ENCODE measurements at regions not wholly inside any gene's neighbourhood (a gene's known extent, or its start where the extent isn't known, plus 50 kb on each side); places are given as distances from the start of the nearest gene placed in this dataset.
"Not testable (repeated sequence)": the region's sequence is repeated elsewhere in the genome, so short reads cannot be mapped to it uniquely, and the experiment has no call there.

GRCh38 chr5:2001300-2001699 is 118.6 kb upstream of the IRX4 start:
- intact Hi-C loops (cut with micrococcal nuclease): no loop called here
- peaks cover 10% of the 10 kb centered on the region for H3K9me3 Mint-ChIP-seq
- H3K27me3 Mint-ChIP-seq: no peaks in the 10 kb centered on the region
- H3K4me1 Mint-ChIP-seq: no peaks in the 10 kb centered on the region
- DNase-seq: no peak
- H3K4me3 Mint-ChIP-seq: no peak overlapping the region
- no peaks in the 10 kb centered on the region for H3K36me3 Mint-ChIP-seq (ENCODE audit: low read depth)
- no peak overlapping the region for H3K27ac Mint-ChIP-seq

- no peaks in the 10 kb centered on the region for H3K4me1 Mint-ChIP-seq
- no peak overlapping the region for H3K4me3 Mint-ChIP-seq
- peaks cover 10% of the 10 kb centered on the region for H3K9me3 Mint-ChIP-seq
Observed at GRCh38 chr5:2000591-2000990, 117.9 kb upstream of the IRX4 start.

GRCh38 chr5:1999794-2000193 is 117.1 kb upstream of the IRX4 start:
- Mint-ChIP-seq H3K36me3 (ENCODE audit: low read depth) (no peaks in the 10 kb centered on the region), H3K27me3 (no peaks in the 10 kb centered on the region), H3K4me3 (no peak overlapping the region), H3K9me3 (peaks cover 10% of the 10 kb centered on the region), H3K4me1 (no peaks in the 10 kb centered on the region), H3K27ac (no peak overlapping the region)
- DNase-seq: no peak
- intact Hi-C loops (cut with micrococcal nuclease): no loop called here

More at GRCh38 chr5:2000591-2000990, 117.9 kb upstream of the IRX4 start:
- H3K27ac Mint-ChIP-seq: no peak overlapping the region
- no peak for DNase-seq
- no peaks in the 10 kb centered on the region for H3K27me3 Mint-ChIP-seq
- no peaks in the 10 kb centered on the region for H3K36me3 Mint-ChIP-seq (ENCODE audit: low read depth)
- intact Hi-C loops (cut with micrococcal nuclease): no loop called here

GRCh38 chr5:1998716-1999317 is 116.1 kb upstream of the IRX4 start:
- DNase-seq: no peak
- no peak overlapping the region for H3K4me3 Mint-ChIP-seq
- H3K27ac Mint-ChIP-seq: no peak overlapping the region
- intact Hi-C loops (cut with micrococcal nuclease): no loop called here
- no peaks in the 10 kb centered on the region for H3K4me1 Mint-ChIP-seq
- H3K9me3 Mint-ChIP-seq: peaks cover 10% of the 10 kb centered on the region
- no peaks in the 10 kb centered on the region for H3K27me3 Mint-ChIP-seq
- no peaks in the 10 kb centered on the region for H3K36me3 Mint-ChIP-seq (ENCODE audit: low read depth)

GRCh38 chr5:1998348-1998669 is 115.6 kb upstream of the IRX4 start:
- Mint-ChIP-seq H3K9me3 (peaks cover 10% of the 10 kb centered on the region), H3K36me3 (ENCODE audit: low read depth) (no peaks in the 10 kb centered on the region), H3K27ac (no peak overlapping the region), H3K4me1 (no peaks in the 10 kb centered on the region), H3K27me3 (no peaks in the 10 kb centered on the region), H3K4me3 (no peak overlapping the region)
- DNase-seq: no peak
- intact Hi-C loops (cut with micrococcal nuclease): no loop called here

GRCh38 chr5:1997640-1998347 is 115.1 kb upstream of the IRX4 start:
- H3K9me3 Mint-ChIP-seq: peaks cover 10% of the 10 kb centered on the region
- intact Hi-C loops (cut with micrococcal nuclease): no loop called here
- no peak for DNase-seq
- H3K27ac Mint-ChIP-seq: no peak overlapping the region
- H3K36me3 Mint-ChIP-seq (ENCODE audit: low read depth): no peaks in the 10 kb centered on the region
- H3K27me3 Mint-ChIP-seq: no peaks in the 10 kb centered on the region
- no peaks in the 10 kb centered on the region for H3K4me1 Mint-ChIP-seq
- H3K4me3 Mint-ChIP-seq: no peak overlapping the region

GRCh38 chr5:1995491-1995890 is 112.8 kb upstream of the IRX4 start:
- H3K36me3 Mint-ChIP-seq (ENCODE audit: low read depth): no peaks in the 10 kb centered on the region
- peaks cover 10% of the 10 kb centered on the region for H3K9me3 Mint-ChIP-seq
- H3K4me3 Mint-ChIP-seq: no peak overlapping the region
- H3K4me1 Mint-ChIP-seq: no peaks in the 10 kb centered on the region
- H3K27me3 Mint-ChIP-seq: no peaks in the 10 kb centered on the region
- intact Hi-C loops (cut with micrococcal nuclease): no loop called here
- DNase-seq: no peak
- H3K27ac Mint-ChIP-seq: no peak overlapping the region

GRCh38 chr5:1987471-1987870 is 104.7 kb upstream of the IRX4 start:
- Mint-ChIP-seq H3K36me3 (ENCODE audit: low read depth) (no peaks in the 10 kb centered on the region), H3K27ac (no peak overlapping the region), H3K27me3 (no peaks in the 10 kb centered on the region), H3K4me3 (no peak overlapping the region), H3K9me3 (peaks cover 6% of the 10 kb centered on the region), H3K4me1 (no peaks in the 10 kb centered on the region)
- DNase-seq: no peak
- intact Hi-C loops (cut with micrococcal nuclease): no loop called here

- intact Hi-C loops (cut with micrococcal nuclease): no loop called here
- no peak overlapping the region for H3K27ac Mint-ChIP-seq
- no peak overlapping the region for H3K4me3 Mint-ChIP-seq
- no peaks in the 10 kb centered on the region for H3K36me3 Mint-ChIP-seq (ENCODE audit: low read depth)
- DNase-seq: no peak
- H3K27me3 Mint-ChIP-seq: no peaks in the 10 kb centered on the region
- no peaks in the 10 kb centered on the region for H3K4me1 Mint-ChIP-seq
- peaks cover 6% of the 10 kb centered on the region for H3K9me3 Mint-ChIP-seq
Observed at GRCh38 chr5:1985781-1986180, 103.1 kb upstream of the IRX4 start.

GRCh38 chr5:1983919-1984695 is 101.4 kb upstream of the IRX4 start:
- Mint-ChIP-seq H3K27ac (no peak overlapping the region), H3K9me3 (no peaks in the 10 kb centered on the region), H3K27me3 (no peaks in the 10 kb centered on the region), H3K36me3 (ENCODE audit: low read depth) (no peaks in the 10 kb centered on the region), H3K4me3 (no peak overlapping the region), H3K4me1 (no peaks in the 10 kb centered on the region)
- DNase-seq: no peak
- intact Hi-C loops (cut with micrococcal nuclease): no loop called here

- no peaks in the 10 kb centered on the region for H3K27me3 Mint-ChIP-seq
- no peak overlapping the region for H3K27ac Mint-ChIP-seq
- intact Hi-C loops (cut with micrococcal nuclease): no loop called here
Observed at GRCh38 chr5:1983401-1983800, 100.7 kb upstream of the IRX4 start.

GRCh38 chr5:1982561-1982960 is 99.8 kb upstream of the IRX4 start:
- H3K9me3 Mint-ChIP-seq; DNase-seq; intact Hi-C loops (cut with micrococcal nuclease); H3K36me3 Mint-ChIP-seq (ENCODE audit: low read depth); H3K27ac Mint-ChIP-seq; H3K27me3 Mint-ChIP-seq; H3K4me1 Mint-ChIP-seq; H3K4me3 Mint-ChIP-seq: not testable (repeated sequence)

More at GRCh38 chr5:1983401-1983800, 100.7 kb upstream of the IRX4 start:
- DNase-seq: no peak
- no peaks in the 10 kb centered on the region for H3K36me3 Mint-ChIP-seq (ENCODE audit: low read depth)
- no peaks in the 10 kb centered on the region for H3K4me1 Mint-ChIP-seq
- no peaks in the 10 kb centered on the region for H3K9me3 Mint-ChIP-seq
- no peak overlapping the region for H3K4me3 Mint-ChIP-seq

GRCh38 chr5:1975898-1976765 is 93.4 kb upstream of the IRX4 start:
- Mint-ChIP-seq H3K27me3 (peaks cover 2% of the 10 kb centered on the region), H3K4me3 (no peak overlapping the region), H3K9me3 (no peaks in the 10 kb centered on the region), H3K4me1 (no peaks in the 10 kb centered on the region), H3K27ac (no peak overlapping the region), H3K36me3 (ENCODE audit: low read depth) (no peaks in the 10 kb centered on the region)
- DNase-seq: no peak
- intact Hi-C loops (cut with micrococcal nuclease): no loop called here

GRCh38 chr5:1975406-1975715 is 92.6 kb upstream of the IRX4 start:
- DNase-seq: no peak
- no peaks in the 10 kb centered on the region for H3K9me3 Mint-ChIP-seq
- H3K4me1 Mint-ChIP-seq: no peaks in the 10 kb centered on the region
- intact Hi-C loops (cut with micrococcal nuclease): no loop called here
- peaks cover 2% of the 10 kb centered on the region for H3K27me3 Mint-ChIP-seq
- no peaks in the 10 kb centered on the region for H3K36me3 Mint-ChIP-seq (ENCODE audit: low read depth)
- no peak overlapping the region for H3K4me3 Mint-ChIP-seq
- no peak overlapping the region for H3K27ac Mint-ChIP-seq

All from activated CD4-positive, alpha-beta T cell treated with anti-CD3 and anti-CD28 coated beads, Interleukin-2, amount 10 ng/mL, durations not matched to agents 24 days and 14 days (primary cell).